ENCODE measurements at regions not wholly inside any gene's neighbourhood (a gene's known extent, or its start where the extent isn't known, plus 50 kb on each side); places are given as distances from the start of the nearest gene placed in this dataset.
A peak's percentile ranks its signal among the peaks of the same experiment; 100 is the strongest.

- ATAC-seq (ENCODE audit: low read depth in 2 of 2), result no peak
- Mint-ChIP-seq H3K36me3 (no peaks in the 10 kb centered on the region), H3K4me1 (no peaks in the 10 kb centered on the region), H3K27me3 (peaks cover 15% of the 10 kb centered on the region), H3K27ac (no peak overlapping the region), H3K4me3 (peak overlapping the region in 1 of 4 donors; percentile 55), H3K9me3 (no peaks in the 10 kb centered on the region)
- no peak for DNase-seq
- no peak overlapping the region for H3K4me3 ChIP-seq (ENCODE audit: low read depth, low read length)
- no peaks in the 10 kb centered on the region for H3K4me1 ChIP-seq (ENCODE audit: control insufficient read depth, insufficient read depth, low read length, poor library complexity, severe bottlenecking)
- no peak overlapping the region for H3K27ac ChIP-seq (ENCODE audit: insufficient read depth, low read length, poor library complexity, severe bottlenecking)
- peaks cover 2% of the 10 kb centered on the region for H3K27me3 ChIP-seq (ENCODE audit: control insufficient read depth, insufficient read depth, low read length)
- H3K36me3 ChIP-seq (ENCODE audit: control insufficient read depth, insufficient read depth, low read length), result no peaks in the 10 kb centered on the region
- H3K9me3 ChIP-seq (ENCODE audit: control insufficient read depth in 2 of 2, low read length in 2 of 2), result no peaks in the 10 kb centered on the region
Observed at GRCh38 chr14:51442513-51443175, 202.6 kb downstream of the TMX1 start.

GRCh38 chr14:51443195-51444018 lies 203.4 kb downstream of the TMX1 start:
- H3K27ac ChIP-seq (ENCODE audit: insufficient read depth, low read length, poor library complexity, severe bottlenecking), result no peak overlapping the region
- Mint-ChIP-seq H3K36me3 (no peaks in the 10 kb centered on the region), H3K9me3 (no peaks in the 10 kb centered on the region), H3K4me3 (peak overlapping the region in 1 of 4 donors; percentile 55), H3K4me1 (no peaks in the 10 kb centered on the region), H3K27me3 (peaks cover 14% of the 10 kb centered on the region), H3K27ac (no peak overlapping the region)
- DNase-seq (no peak), ATAC-seq (ENCODE audit: low read depth in 2 of 2) (no peak)
- peaks cover 2% of the 10 kb centered on the region for H3K27me3 ChIP-seq (ENCODE audit: control insufficient read depth, insufficient read depth, low read length)
- H3K36me3 ChIP-seq (ENCODE audit: control insufficient read depth, insufficient read depth, low read length), result no peaks in the 10 kb centered on the region
- no peaks in the 10 kb centered on the region for H3K4me1 ChIP-seq (ENCODE audit: control insufficient read depth, insufficient read depth, low read length, poor library complexity, severe bottlenecking)
- H3K9me3 ChIP-seq (ENCODE audit: control insufficient read depth in 2 of 2, low read length in 2 of 2), result no peaks in the 10 kb centered on the region
- H3K4me3 ChIP-seq (ENCODE audit: low read depth, low read length), result no peak overlapping the region

- no peaks in the 10 kb centered on the region for H3K9me3 ChIP-seq (ENCODE audit: control insufficient read depth in 2 of 2, low read length in 2 of 2)
- H3K4me1 Mint-ChIP-seq, result no peaks in the 10 kb centered on the region
- DNase-seq, result no peak
- no peak overlapping the region for H3K27ac ChIP-seq (ENCODE audit: insufficient read depth, low read length, poor library complexity, severe bottlenecking)
- H3K4me3 ChIP-seq (ENCODE audit: low read depth, low read length), result no peak overlapping the region
- peaks cover 2% of the 10 kb centered on the region for H3K27me3 ChIP-seq (ENCODE audit: control insufficient read depth, insufficient read depth, low read length)
- no peaks in the 10 kb centered on the region for H3K36me3 ChIP-seq (ENCODE audit: control insufficient read depth, insufficient read depth, low read length)
- H3K9me3 Mint-ChIP-seq, result no peaks in the 10 kb centered on the region
- no peak for ATAC-seq (ENCODE audit: low read depth in 2 of 2)
- H3K4me3 Mint-ChIP-seq, result no peak overlapping the region
- H3K36me3 Mint-ChIP-seq, result no peaks in the 10 kb centered on the region
- H3K4me1 ChIP-seq (ENCODE audit: control insufficient read depth, insufficient read depth, low read length, poor library complexity, severe bottlenecking), result no peaks in the 10 kb centered on the region
- H3K27ac Mint-ChIP-seq, result no peak overlapping the region
- H3K27me3 Mint-ChIP-seq, result peaks cover 7% of the 10 kb centered on the region
Observed at GRCh38 chr14:51444353-51445000, 204.4 kb downstream of the TMX1 start.

- Mint-ChIP-seq H3K27ac (no peak overlapping the region), H3K4me1 (no peaks in the 10 kb centered on the region), H3K36me3 (no peaks in the 10 kb centered on the region), H3K4me3 (no peak overlapping the region), H3K9me3 (no peaks in the 10 kb centered on the region), H3K27me3 (peaks cover 7% of the 10 kb centered on the region)
- peaks cover 2% of the 10 kb centered on the region for H3K27me3 ChIP-seq (ENCODE audit: control insufficient read depth, insufficient read depth, low read length)
- DNase-seq (no peak), ATAC-seq (ENCODE audit: low read depth in 2 of 2) (no peak)
- H3K4me1 ChIP-seq (ENCODE audit: control insufficient read depth, insufficient read depth, low read length, poor library complexity, severe bottlenecking), result no peaks in the 10 kb centered on the region
- no peaks in the 10 kb centered on the region for H3K36me3 ChIP-seq (ENCODE audit: control insufficient read depth, insufficient read depth, low read length)
- no peak overlapping the region for H3K27ac ChIP-seq (ENCODE audit: insufficient read depth, low read length, poor library complexity, severe bottlenecking)
- no peak overlapping the region for H3K4me3 ChIP-seq (ENCODE audit: low read depth, low read length)
- no peaks in the 10 kb centered on the region for H3K9me3 ChIP-seq (ENCODE audit: control insufficient read depth in 2 of 2, low read length in 2 of 2)
Observed at GRCh38 chr14:51445001-51445390, 204.9 kb downstream of the TMX1 start.

- Mint-ChIP-seq H3K27me3 (peaks cover 7% of the 10 kb centered on the region), H3K4me3 (no peak overlapping the region), H3K27ac (no peak overlapping the region), H3K9me3 (no peaks in the 10 kb centered on the region), H3K4me1 (no peaks in the 10 kb centered on the region), H3K36me3 (no peaks in the 10 kb centered on the region)
- H3K36me3 ChIP-seq (ENCODE audit: control insufficient read depth, insufficient read depth, low read length), result no peaks in the 10 kb centered on the region
- DNase-seq, result no peak
- H3K27ac ChIP-seq (ENCODE audit: insufficient read depth, low read length, poor library complexity, severe bottlenecking), result no peak overlapping the region
- no peak overlapping the region for H3K4me3 ChIP-seq (ENCODE audit: low read depth, low read length)
- no peaks in the 10 kb centered on the region for H3K4me1 ChIP-seq (ENCODE audit: control insufficient read depth, insufficient read depth, low read length, poor library complexity, severe bottlenecking)
- H3K9me3 ChIP-seq (ENCODE audit: control insufficient read depth in 2 of 2, low read length in 2 of 2), result no peaks in the 10 kb centered on the region
- ATAC-seq (ENCODE audit: low read depth in 2 of 2), result no peak
- H3K27me3 ChIP-seq (ENCODE audit: control insufficient read depth, insufficient read depth, low read length), result peaks cover 2% of the 10 kb centered on the region
Observed at GRCh38 chr14:51446771-51447170, 204.9 kb upstream of the FRMD6 start.

GRCh38 chr14:51447411-51447810 lies 204.3 kb upstream of the FRMD6 start:
- H3K27ac Mint-ChIP-seq, result no peak overlapping the region
- H3K27me3 Mint-ChIP-seq, result peaks cover 7% of the 10 kb centered on the region
- Histone ChIP-seq H3K27me3 (ENCODE audit: control insufficient read depth, insufficient read depth, low read length) (peaks cover 2% of the 10 kb centered on the region), H3K9me3 (ENCODE audit: control insufficient read depth in 2 of 2, low read length in 2 of 2) (no peaks in the 10 kb centered on the region), H3K4me1 (ENCODE audit: control insufficient read depth, insufficient read depth, low read length, poor library complexity, severe bottlenecking) (no peaks in the 10 kb centered on the region), H3K4me3 (ENCODE audit: low read depth, low read length) (no peak overlapping the region), H3K27ac (ENCODE audit: insufficient read depth, low read length, poor library complexity, severe bottlenecking) (no peak overlapping the region), H3K36me3 (ENCODE audit: control insufficient read depth, insufficient read depth, low read length) (no peaks in the 10 kb centered on the region)
- H3K4me3 Mint-ChIP-seq, result no peak overlapping the region
- DNase-seq, result no peak
- no peaks in the 10 kb centered on the region for H3K36me3 Mint-ChIP-seq
- H3K9me3 Mint-ChIP-seq, result no peaks in the 10 kb centered on the region
- ATAC-seq (ENCODE audit: low read depth in 2 of 2), result no peak
- no peaks in the 10 kb centered on the region for H3K4me1 Mint-ChIP-seq

GRCh38 chr14:51448831-51449670 lies 202.7 kb upstream of the FRMD6 start:
- Histone ChIP-seq H3K36me3 (ENCODE audit: control insufficient read depth, insufficient read depth, low read length) (no peaks in the 10 kb centered on the region), H3K4me3 (ENCODE audit: low read depth, low read length) (no peak overlapping the region), H3K9me3 (ENCODE audit: control insufficient read depth in 2 of 2, low read length in 2 of 2) (no peaks in the 10 kb centered on the region), H3K27ac (ENCODE audit: insufficient read depth, low read length, poor library complexity, severe bottlenecking) (no peak overlapping the region), H3K4me1 (ENCODE audit: control insufficient read depth, insufficient read depth, low read length, poor library complexity, severe bottlenecking) (no peaks in the 10 kb centered on the region), H3K27me3 (ENCODE audit: control insufficient read depth, insufficient read depth, low read length) (peaks cover 2% of the 10 kb centered on the region)
- ATAC-seq (ENCODE audit: low read depth in 2 of 2) (no peak), DNase-seq (no peak)
- Mint-ChIP-seq H3K4me1 (no peaks in the 10 kb centered on the region), H3K27me3 (peaks cover 7% of the 10 kb centered on the region), H3K27ac (no peak overlapping the region), H3K9me3 (no peaks in the 10 kb centered on the region), H3K4me3 (no peak overlapping the region), H3K36me3 (no peaks in the 10 kb centered on the region)

Measured in CD4-positive, CD25-positive, alpha-beta regulatory T cell (primary cell).